ENCODE measurements at regions not wholly inside any gene's neighbourhood (a gene's known extent, or its start where the extent isn't known, plus 50 kb on each side); places are given as distances from the start of the nearest gene placed in this dataset.

- peak; percentile 49 to 80 (median 60) for TF ChIP-seq CTCF (IDR thresholded peaks at IDR 0.05)
- no peak for TF ChIP-seq EP300 (IDR thresholded peaks at IDR 0.05)
- TF ChIP-seq POLR2A (IDR thresholded peaks at IDR 0.05), result no peak
Observed at GRCh38 chr2:40554665-40555294, 102.9 kb upstream of the SLC8A1 start.

All from sigmoid colon (tissue), 4 donors.